ENCODE measurements at regions not wholly inside any gene's neighbourhood (a gene's known extent, or its start where the extent isn't known, plus 50 kb on each side); places are given as distances from the start of the nearest gene placed in this dataset.

DNA sequence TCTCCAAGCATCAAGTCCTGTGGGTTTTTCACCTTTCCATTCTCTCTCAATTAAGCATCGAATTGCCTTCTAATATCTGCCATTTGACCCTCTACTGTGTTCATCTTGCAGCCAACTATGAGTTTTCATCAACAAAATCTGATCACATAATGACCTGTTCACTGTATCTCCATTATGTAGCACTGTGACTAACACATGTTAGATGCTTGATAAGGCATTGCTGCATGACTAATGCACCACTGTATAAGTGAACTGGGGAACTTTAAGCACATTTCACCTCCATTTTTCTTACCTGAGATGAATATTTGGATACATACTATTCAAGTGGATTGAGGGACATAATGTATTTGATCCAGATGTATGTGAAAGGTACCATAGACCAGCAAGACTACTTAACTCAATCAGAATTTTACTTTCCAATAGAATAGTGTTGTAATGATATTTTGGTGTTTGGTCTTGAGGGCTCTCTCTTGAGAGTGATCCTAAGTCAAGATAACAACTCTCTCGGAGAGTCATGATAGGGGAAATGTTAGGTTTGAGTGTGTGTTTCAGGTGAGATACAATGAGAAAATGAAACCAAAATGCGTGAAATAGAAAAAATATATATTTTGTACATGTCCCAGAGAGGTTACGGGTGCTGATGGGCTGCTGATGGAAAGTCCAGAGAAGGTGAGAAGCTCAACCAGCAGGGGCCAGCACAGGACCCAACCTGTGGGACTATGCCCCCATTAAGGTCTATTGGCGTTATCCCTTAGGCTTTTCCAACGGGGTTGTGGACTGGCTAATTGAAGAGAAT lies 60.2 kb upstream of the HS3ST1 start:
- no peak for TF ChIP-seq PHF8 (CRISPR knock-in tag; IDR thresholded peaks at IDR 0.05)
- no peak for TF ChIP-seq ZNF350 (CRISPR knock-in tag; IDR thresholded peaks at IDR 0.05; ENCODE audit: borderline replicate concordance, low read depth)
- TF ChIP-seq CTCF (CRISPR knock-in tag; IDR thresholded peaks at IDR 0.05): no peak
- TF ChIP-seq HDAC6 (IDR thresholded peaks at IDR 0.05; ENCODE audit: low read depth, low read length): no peak
- no peak for TF ChIP-seq RAD51 (IDR thresholded peaks at IDR 0.05; ENCODE audit: borderline replicate concordance)
- TF ChIP-seq ZNF513 (CRISPR knock-in tag; conservative IDR thresholded peaks at IDR 0.05): no peak
- TF ChIP-seq EZH2 (conservative IDR thresholded peaks at IDR 0.05; ENCODE audit: low read depth, low read length): no peak

All from HepG2 (cell line).